ENCODE measurements at regions not wholly inside any gene's neighbourhood (a gene's known extent, or its start where the extent isn't known, plus 50 kb on each side); places are given as distances from the start of the nearest gene placed in this dataset.

DNA sequence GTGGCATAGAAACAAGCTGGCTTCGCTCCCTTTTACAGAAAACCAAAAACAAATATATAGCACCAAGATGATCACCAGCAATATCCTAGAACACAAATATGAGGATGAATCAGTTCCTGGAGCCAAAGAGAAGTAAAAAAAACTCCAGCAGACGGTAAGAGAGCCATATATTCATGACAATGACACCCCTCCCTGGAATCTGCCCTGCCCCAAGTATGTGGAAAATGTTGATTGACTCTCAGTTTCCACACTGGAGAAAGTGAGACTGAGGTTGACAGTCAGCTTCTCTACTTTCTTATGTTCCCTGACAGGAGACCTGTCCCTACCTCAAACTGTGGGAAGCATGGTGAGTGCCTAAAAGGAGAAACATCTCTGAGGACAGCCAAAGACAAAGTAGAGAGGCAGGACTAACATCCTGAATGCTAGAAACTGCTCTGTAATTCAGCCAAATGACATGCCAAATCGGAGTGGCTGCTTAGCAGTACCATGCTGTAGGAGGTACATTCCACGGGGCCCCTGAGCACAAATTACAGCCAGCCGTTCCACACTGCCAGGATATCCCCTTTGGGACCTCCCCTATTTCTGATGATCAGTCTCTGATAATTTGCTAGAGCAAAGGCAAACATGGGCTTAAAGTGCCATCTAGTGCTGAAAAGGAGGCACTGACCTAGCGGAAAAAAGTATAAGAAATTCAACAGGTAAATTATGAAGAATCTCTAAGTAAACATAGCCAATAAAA lies 424.0 kb upstream of the RGMB start:
- TF ChIP-seq ZNF791 (tag by site-specific recombination; IDR thresholded peaks at IDR 0.05) (no peak), ZNF624 (tag by site-specific recombination; IDR thresholded peaks at IDR 0.05) (no peak), ZNF768 (tag by site-specific recombination; IDR thresholded peaks at IDR 0.05) (no peak), ZNF654 (tag by site-specific recombination; IDR thresholded peaks at IDR 0.05; ENCODE audit: low read depth) (0 out of 2 replicates have a peak, but pooled peaks have one; percentile 15), TRIM28 (IDR thresholded peaks at IDR 0.05; ENCODE audit: borderline replicate concordance, low read length) (peak; percentile 90; the same call in 1 of the 2 replicates), ZBTB49 (tag by site-specific recombination; IDR thresholded peaks at IDR 0.05; ENCODE audit: low read depth) (no peak), SETDB1 (IDR thresholded peaks at IDR 0.05; ENCODE audit: insufficient read length, low read length) (peak; percentile 98), ZNF354C (tag by site-specific recombination; IDR thresholded peaks at IDR 0.05; ENCODE audit: borderline replicate concordance, low read depth) (no peak), ZNF138 (tag by site-specific recombination; IDR thresholded peaks at IDR 0.05; ENCODE audit: borderline replicate concordance) (no peak), SCRT2 (tag by site-specific recombination; IDR thresholded peaks at IDR 0.05) (peak; percentile 83)
- TF ChIP-seq, protein P1, sequence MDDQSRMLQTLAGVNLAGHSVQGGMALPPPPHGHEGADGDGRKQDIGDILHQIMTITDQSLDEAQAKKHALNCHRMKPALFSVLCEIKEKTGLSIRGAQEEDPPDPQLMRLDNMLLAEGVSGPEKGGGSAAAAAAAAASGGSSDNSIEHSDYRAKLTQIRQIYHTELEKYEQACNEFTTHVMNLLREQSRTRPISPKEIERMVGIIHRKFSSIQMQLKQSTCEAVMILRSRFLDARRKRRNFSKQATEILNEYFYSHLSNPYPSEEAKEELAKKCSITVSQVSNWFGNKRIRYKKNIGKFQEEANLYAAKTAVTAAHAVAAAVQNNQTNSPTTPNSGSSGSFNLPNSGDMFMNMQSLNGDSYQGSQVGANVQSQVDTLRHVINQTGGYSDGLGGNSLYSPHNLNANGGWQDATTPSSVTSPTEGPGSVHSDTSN (CRISPR knock-in tag; IDR thresholded peaks at IDR 0.05): no peak
- ChIA-PET POLR2A (no interaction called here), CTCF (interaction anchor here (0.7 kb wide), 3 partner anchors 11 to 1387 kb away, joined by 3 to 5 read pairs (median 3); no protein-coding TSS in a partner anchor)
- Histone ChIP-seq H3K36me3 (ENCODE audit: control insufficient read depth in 2 of 2, insufficient read depth in 1 of 2, low read length in 2 of 2) (no peaks in the 10 kb centered on the region), H3K4me1 (ENCODE audit: control insufficient read depth, insufficient read depth, low read length) (no peaks in the 10 kb centered on the region), H3K27ac (ENCODE audit: extremely low read depth, low read depth, low read length) (no peak overlapping the region), H3K4me3 (ENCODE audit: low read depth, low read length) (no peak overlapping the region), H3K9me3 (ENCODE audit: control insufficient read depth, insufficient read depth, low read depth, low read length) (no peaks in the 10 kb centered on the region)

DNA sequence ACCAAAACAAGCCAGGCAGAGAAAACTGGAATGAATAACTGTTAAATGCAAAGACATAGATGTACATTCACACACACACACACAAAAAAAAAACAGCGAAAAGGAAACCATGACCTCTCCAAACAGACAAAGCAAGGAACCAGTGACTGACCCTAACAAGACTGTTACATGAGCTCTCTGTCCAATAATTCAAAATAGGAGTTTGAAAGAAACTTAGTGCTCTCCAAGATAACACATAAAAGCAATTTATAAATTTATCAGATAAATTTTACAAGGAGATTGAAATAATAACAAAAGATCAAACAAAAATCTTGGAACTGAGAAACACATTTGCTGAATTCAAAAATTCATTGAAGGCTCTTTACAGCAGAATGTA lies 423.5 kb upstream of the RGMB start:
- H3K36me3 ChIP-seq (ENCODE audit: control insufficient read depth in 2 of 2, insufficient read depth in 1 of 2, low read length in 2 of 2): no peaks in the 10 kb centered on the region
- H3K4me1 ChIP-seq (ENCODE audit: control insufficient read depth, insufficient read depth, low read length): no peaks in the 10 kb centered on the region
- peak; percentile 91 for TF ChIP-seq SETDB1 (IDR thresholded peaks at IDR 0.05; ENCODE audit: insufficient read length, low read length)
- TF ChIP-seq, protein P2, sequence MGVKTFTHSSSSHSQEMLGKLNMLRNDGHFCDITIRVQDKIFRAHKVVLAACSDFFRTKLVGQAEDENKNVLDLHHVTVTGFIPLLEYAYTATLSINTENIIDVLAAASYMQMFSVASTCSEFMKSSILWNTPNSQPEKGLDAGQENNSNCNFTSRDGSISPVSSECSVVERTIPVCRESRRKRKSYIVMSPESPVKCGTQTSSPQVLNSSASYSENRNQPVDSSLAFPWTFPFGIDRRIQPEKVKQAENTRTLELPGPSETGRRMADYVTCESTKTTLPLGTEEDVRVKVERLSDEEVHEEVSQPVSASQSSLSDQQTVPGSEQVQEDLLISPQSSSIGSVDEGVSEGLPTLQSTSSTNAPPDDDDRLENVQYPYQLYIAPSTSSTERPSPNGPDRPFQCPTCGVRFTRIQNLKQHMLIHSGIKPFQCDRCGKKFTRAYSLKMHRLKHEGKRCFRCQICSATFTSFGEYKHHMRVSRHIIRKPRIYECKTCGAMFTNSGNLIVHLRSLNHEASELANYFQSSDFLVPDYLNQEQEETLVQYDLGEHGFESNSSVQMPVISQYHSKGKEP (tag by site-specific recombination; IDR thresholded peaks at IDR 0.05): no peak
- no peak overlapping the region for H3K27ac ChIP-seq (ENCODE audit: extremely low read depth, low read depth, low read length)
- no peaks in the 10 kb centered on the region for H3K9me3 ChIP-seq (ENCODE audit: control insufficient read depth, insufficient read depth, low read depth, low read length)
- ChIA-PET CTCF (interaction anchor here (0.7 kb wide), 4 partner anchors 10 to 1388 kb away, joined by 3 to 5 read pairs (median 4); no protein-coding TSS in a partner anchor), POLR2A (no interaction called here)
- H3K4me3 ChIP-seq (ENCODE audit: low read depth, low read length): no peak overlapping the region

GRCh38 chr5:98354922-98355321 lies 418.5 kb upstream of the RGMB start:
- no peaks in the 10 kb centered on the region for H3K36me3 ChIP-seq (ENCODE audit: control insufficient read depth in 2 of 2, insufficient read depth in 1 of 2, low read length in 2 of 2)
- no peaks in the 10 kb centered on the region for H3K4me1 ChIP-seq (ENCODE audit: control insufficient read depth, insufficient read depth, low read length)
- H3K4me3 ChIP-seq (ENCODE audit: low read depth, low read length): no peak overlapping the region
- ChIA-PET POLR2A (no interaction called here), CTCF (no interaction called here)
- no peaks in the 10 kb centered on the region for H3K9me3 ChIP-seq (ENCODE audit: control insufficient read depth, insufficient read depth, low read depth, low read length)
- no peak overlapping the region for H3K27ac ChIP-seq (ENCODE audit: extremely low read depth, low read depth, low read length)
- TF ChIP-seq, protein P3, sequence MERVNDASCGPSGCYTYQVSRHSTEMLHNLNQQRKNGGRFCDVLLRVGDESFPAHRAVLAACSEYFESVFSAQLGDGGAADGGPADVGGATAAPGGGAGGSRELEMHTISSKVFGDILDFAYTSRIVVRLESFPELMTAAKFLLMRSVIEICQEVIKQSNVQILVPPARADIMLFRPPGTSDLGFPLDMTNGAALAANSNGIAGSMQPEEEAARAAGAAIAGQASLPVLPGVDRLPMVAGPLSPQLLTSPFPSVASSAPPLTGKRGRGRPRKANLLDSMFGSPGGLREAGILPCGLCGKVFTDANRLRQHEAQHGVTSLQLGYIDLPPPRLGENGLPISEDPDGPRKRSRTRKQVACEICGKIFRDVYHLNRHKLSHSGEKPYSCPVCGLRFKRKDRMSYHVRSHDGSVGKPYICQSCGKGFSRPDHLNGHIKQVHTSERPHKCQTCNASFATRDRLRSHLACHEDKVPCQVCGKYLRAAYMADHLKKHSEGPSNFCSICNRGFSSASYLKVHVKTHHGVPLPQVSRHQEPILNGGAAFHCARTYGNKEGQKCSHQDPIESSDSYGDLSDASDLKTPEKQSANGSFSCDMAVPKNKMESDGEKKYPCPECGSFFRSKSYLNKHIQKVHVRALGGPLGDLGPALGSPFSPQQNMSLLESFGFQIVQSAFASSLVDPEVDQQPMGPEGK (tag by site-specific recombination; IDR thresholded peaks at IDR 0.05): no peak
- TF ChIP-seq HIC1 (tag by site-specific recombination; IDR thresholded peaks at IDR 0.05) (no peak), BCL11A (tag by site-specific recombination; IDR thresholded peaks at IDR 0.05; ENCODE audit: low read depth) (no peak), ZNF2 (tag by site-specific recombination; IDR thresholded peaks at IDR 0.05) (no peak)
- TF ChIP-seq, protein P4, sequence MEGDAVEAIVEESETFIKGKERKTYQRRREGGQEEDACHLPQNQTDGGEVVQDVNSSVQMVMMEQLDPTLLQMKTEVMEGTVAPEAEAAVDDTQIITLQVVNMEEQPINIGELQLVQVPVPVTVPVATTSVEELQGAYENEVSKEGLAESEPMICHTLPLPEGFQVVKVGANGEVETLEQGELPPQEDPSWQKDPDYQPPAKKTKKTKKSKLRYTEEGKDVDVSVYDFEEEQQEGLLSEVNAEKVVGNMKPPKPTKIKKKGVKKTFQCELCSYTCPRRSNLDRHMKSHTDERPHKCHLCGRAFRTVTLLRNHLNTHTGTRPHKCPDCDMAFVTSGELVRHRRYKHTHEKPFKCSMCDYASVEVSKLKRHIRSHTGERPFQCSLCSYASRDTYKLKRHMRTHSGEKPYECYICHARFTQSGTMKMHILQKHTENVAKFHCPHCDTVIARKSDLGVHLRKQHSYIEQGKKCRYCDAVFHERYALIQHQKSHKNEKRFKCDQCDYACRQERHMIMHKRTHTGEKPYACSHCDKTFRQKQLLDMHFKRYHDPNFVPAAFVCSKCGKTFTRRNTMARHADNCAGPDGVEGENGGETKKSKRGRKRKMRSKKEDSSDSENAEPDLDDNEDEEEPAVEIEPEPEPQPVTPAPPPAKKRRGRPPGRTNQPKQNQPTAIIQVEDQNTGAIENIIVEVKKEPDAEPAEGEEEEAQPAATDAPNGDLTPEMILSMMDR (tag by site-specific recombination; IDR thresholded peaks at IDR 0.05): no peak
